NCI-H82 treated with DMSO at 0.1 percent for 48 hours (cell line): ENCODE measurements at regions not wholly inside any gene's neighbourhood (a gene's known extent, or its start where the extent isn't known, plus 50 kb on each side); places are given as distances from the start of the nearest gene placed in this dataset.
"Not testable (repeated sequence)": the region's sequence is repeated elsewhere in the genome, so short reads cannot be mapped to it uniquely, and the experiment has no call there.

Source experiments
- DNase-seq: peaks from one replicate; lab custom pipeline; 2025; ENCODE audit not compliant: unreplicated experiment; lab: John Stamatoyannopoulos, UW

- not testable (repeated sequence) for DNase-seq
Measured at GRCh38 chr3:125697126-125697525, 101.8 kb upstream of the OSBPL11 start.

GRCh38 chr3:125697979-125698640 is 102.8 kb upstream of the OSBPL11 start:
- DNase-seq = not testable (repeated sequence)

GRCh38 chr3:125715651-125716050 is 120.4 kb upstream of the OSBPL11 start:
- no peak for DNase-seq

- DNase-seq = not testable (repeated sequence)
Measured at GRCh38 chr3:125732151-125732550, 136.9 kb upstream of the OSBPL11 start.

GRCh38 chr3:125741991-125742718 is 146.9 kb upstream of the OSBPL11 start:
- DNase-seq = not testable (repeated sequence)

GRCh38 chr3:125742845-125743244 is 147.5 kb upstream of the OSBPL11 start:
- not testable (repeated sequence) for DNase-seq

- DNase-seq = not testable (repeated sequence)
Measured at GRCh38 chr3:125757050-125757449, 161.8 kb upstream of the OSBPL11 start.

- DNase-seq = not testable (repeated sequence)
Measured at GRCh38 chr3:125758641-125759130, 163.4 kb upstream of the OSBPL11 start.

- not testable (repeated sequence) for DNase-seq
Measured at GRCh38 chr3:125762601-125763000, 167.3 kb upstream of the OSBPL11 start.

GRCh38 chr3:125766285-125766826 is 171.1 kb upstream of the OSBPL11 start:
- not testable (repeated sequence) for DNase-seq

- not testable (repeated sequence) for DNase-seq
Measured at GRCh38 chr3:125766931-125767330, 171.6 kb upstream of the OSBPL11 start.

- no peak for DNase-seq
Measured at GRCh38 chr3:125767641-125768040, 172.3 kb upstream of the OSBPL11 start.

- not testable (repeated sequence) for DNase-seq
Measured at GRCh38 chr3:125768821-125769220, 173.5 kb upstream of the OSBPL11 start.

GRCh38 chr3:125771506-125771905 is 176.2 kb upstream of the OSBPL11 start:
- not testable (repeated sequence) for DNase-seq

- not testable (repeated sequence) for DNase-seq
Measured at GRCh38 chr3:125774433-125775034, 179.2 kb upstream of the OSBPL11 start.

GRCh38 chr3:125775106-125775505 is 179.8 kb upstream of the OSBPL11 start:
- not testable (repeated sequence) for DNase-seq

- not testable (repeated sequence) for DNase-seq
Measured at GRCh38 chr3:125775606-125776294, 180.5 kb upstream of the OSBPL11 start.

GRCh38 chr3:125779276-125779675 is 184.0 kb upstream of the OSBPL11 start:
- not testable (repeated sequence) for DNase-seq

GRCh38 chr3:125779918-125780317 is 184.6 kb upstream of the OSBPL11 start:
- not testable (repeated sequence) for DNase-seq

- not testable (repeated sequence) for DNase-seq
Measured at GRCh38 chr3:125781678-125782077, 186.4 kb upstream of the OSBPL11 start.

- not testable (repeated sequence) for DNase-seq
Measured at GRCh38 chr3:125790312-125790711, 178.7 kb upstream of the ROPN1B start.
